ENCODE measurements at regions not wholly inside any gene's neighbourhood (a gene's known extent, or its start where the extent isn't known, plus 50 kb on each side); places are given as distances from the start of the nearest gene placed in this dataset.

- POLR2A ChIA-PET: no interaction called here
- no peaks in the 10 kb centered on the region for H4K20me1 ChIP-seq (ENCODE audit: insufficient read depth)
- no peaks in the 10 kb centered on the region for H3K79me2 ChIP-seq (ENCODE audit: insufficient read depth, low read length)
- no peak overlapping the region for H3K9ac ChIP-seq (ENCODE audit: low read length)
- no peaks in the 10 kb centered on the region for H3K27me3 ChIP-seq (ENCODE audit: insufficient read depth, low read length)
- intact Hi-C loops (cut with micrococcal nuclease): no loop called here
- H3K36me3 ChIP-seq (ENCODE audit: control insufficient read depth in 1 of 2, insufficient read depth in 2 of 2, low read length in 2 of 2): no peaks in the 10 kb centered on the region
- no peaks in the 10 kb centered on the region for H3K9me3 ChIP-seq (ENCODE audit: control insufficient read depth in 1 of 2, insufficient read depth in 1 of 2, low read depth in 1 of 2, low read length in 2 of 2)
- DNase-seq (ENCODE audit: low read depth, low spot score): no peak
- TF ChIP-seq SP1 (IDR thresholded peaks at IDR 0.05; ENCODE audit: low read depth) (no peak), JUND (IDR thresholded peaks at IDR 0.05) (no peak), ZNF274 (IDR thresholded peaks at IDR 0.05; ENCODE audit: low read depth, low read length) (no peak), CTCF (IDR thresholded peaks at IDR 0.05 in 2 of 3, conservative IDR thresholded peaks at IDR 0.05 in 1 of 3; ENCODE audit: borderline replicate concordance in 1 of 3, insufficient read depth in 1 of 3, low read depth in 2 of 3, low read length in 2 of 3) (no peak), POLR2A (IDR thresholded peaks at IDR 0.05; ENCODE audit: borderline replicate concordance, extremely low read depth, insufficient read depth, insufficient read length) (no peak), ZBTB33 (IDR thresholded peaks at IDR 0.05; ENCODE audit: extremely low read depth, insufficient replicate concordance, low read length) (no peak), EZH2 (IDR thresholded peaks at IDR 0.05) (no peak), EZH2phosphoT487 (IDR thresholded peaks at IDR 0.05; ENCODE audit: borderline replicate concordance) (no peak), RAD21 (IDR thresholded peaks at IDR 0.05; ENCODE audit: low read depth) (no peak), CBX3 (IDR thresholded peaks at IDR 0.05; ENCODE audit: low read depth) (no peak), ATF3 (IDR thresholded peaks at IDR 0.05) (no peak), REST (IDR thresholded peaks at IDR 0.05; ENCODE audit: low read depth) (no peak), EGR1 (IDR thresholded peaks at IDR 0.05; ENCODE audit: low read depth) (no peak)
- BruUV-seq (replicated peaks): no TSS peak
- H3K4me1 ChIP-seq (ENCODE audit: control insufficient read depth in 1 of 2, insufficient read depth in 2 of 2, low read length in 2 of 2): no peaks in the 10 kb centered on the region
- no peak overlapping the region for H2AFZ ChIP-seq (ENCODE audit: low read depth, low read length, poor library complexity, severe bottlenecking)
- H3K9me2 ChIP-seq (ENCODE audit: insufficient read depth): peaks cover 2% of the 10 kb centered on the region; the same call in 1 of the 2 replicates
- H3K27ac ChIP-seq (ENCODE audit: low read depth, low read length): no peak overlapping the region
- CTCF ChIA-PET: no interaction called here
- no peak for ATAC-seq
- H3K4me2 ChIP-seq (ENCODE audit: low read length): no peak overlapping the region
- no peak overlapping the region for H3K4me3 ChIP-seq (replicated peaks in 1 of 2; ENCODE audit: low read depth in 1 of 2, low read length in 2 of 2)
- RAD21 ChIA-PET (ENCODE audit: low non-redundant PET in 1 of 2, low total read pairs in 2 of 2, uncharacterized antibody in 2 of 2, unreplicated experiment in 2 of 2): interaction anchor here in 1 of 2 experiments (0.6 kb wide), 1 partner anchor 207 kb away, joined by 3 read pairs; no protein-coding TSS in a partner anchor
These were observed 128.0 kb upstream of the CACUL1 start for GRCh38 chr10:118882741-118883140.

Measured in HCT116 (cell line).